ENCODE measurements at regions not wholly inside any gene's neighbourhood (a gene's known extent, or its start where the extent isn't known, plus 50 kb on each side); places are given as distances from the start of the nearest gene placed in this dataset.

DNA sequence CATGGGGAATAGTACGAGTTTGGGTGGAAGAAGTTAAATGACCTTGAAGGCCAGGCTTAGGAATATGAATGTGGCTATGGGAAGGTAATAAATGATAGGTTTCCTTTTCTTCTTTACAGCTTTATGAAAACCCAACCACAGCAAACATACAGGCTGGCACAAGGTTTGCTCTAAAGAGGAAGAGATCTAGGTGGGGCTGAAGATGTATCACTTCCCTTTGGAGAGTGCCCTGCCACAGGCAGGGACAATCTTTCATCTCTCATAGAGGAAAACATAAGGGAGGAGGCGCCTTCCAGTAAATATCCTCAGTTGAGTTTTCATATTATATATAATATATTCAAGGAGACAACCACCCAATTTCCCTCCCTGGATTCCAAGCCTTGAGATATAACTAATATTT lies 72.9 kb upstream of the FRMD6 start:
- H3K79me2 ChIP-seq (ENCODE audit: insufficient read depth) = no peaks in the 10 kb centered on the region
- H3K36me3 ChIP-seq (replicated peaks in 1 of 2; ENCODE audit: control insufficient read depth in 1 of 2, insufficient read depth in 2 of 2, low read length in 1 of 2) = no peaks in the 10 kb centered on the region
- H3K4me3 ChIP-seq (ENCODE audit: low read depth in 2 of 2, low read length in 1 of 2) = no peak overlapping the region
- 85% methylated on average over 2 of the region's 2 CpGs for WGBS (ENCODE audit: low lambda C conversion rate)
- H3K9me2 ChIP-seq = no peaks in the 10 kb centered on the region
- H3F3A ChIP-seq (replicated peaks; ENCODE audit: insufficient read depth) = peaks cover 28% of the 10 kb centered on the region
- CTCF ChIA-PET = no interaction called here
- H2AFZ ChIP-seq (ENCODE audit: low read depth) = no peak overlapping the region
- H3K4me1 ChIP-seq (ENCODE audit: control insufficient read depth in 1 of 2, insufficient read depth in 2 of 2, low read depth in 1 of 2, low read length in 1 of 2) = peaks cover 0 to 7% of the 10 kb centered on the region in 2 experiments; a peak in 3 of 4 replicates
- POLR2A ChIA-PET = no interaction called here
- H3K27me3 ChIP-seq (ENCODE audit: insufficient read depth) = no peaks in the 10 kb centered on the region
- no peak for DNase-seq
- no peaks in the 10 kb centered on the region for H4K20me1 ChIP-seq (ENCODE audit: insufficient read depth)
- H3K9ac ChIP-seq = no peak overlapping the region
- no peak overlapping the region for H3K27ac ChIP-seq (ENCODE audit: low read depth in 2 of 2, low read length in 1 of 2)
- H3K4me2 ChIP-seq = no peak overlapping the region
- TF ChIP-seq, protein P1, sequence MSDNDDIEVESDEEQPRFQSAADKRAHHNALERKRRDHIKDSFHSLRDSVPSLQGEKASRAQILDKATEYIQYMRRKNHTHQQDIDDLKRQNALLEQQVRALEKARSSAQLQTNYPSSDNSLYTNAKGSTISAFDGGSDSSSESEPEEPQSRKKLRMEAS (IDR thresholded peaks at IDR 0.05; ENCODE audit: low read depth) = no peak
- no peak for TF ChIP-seq RAD21 (IDR thresholded peaks at IDR 0.05; ENCODE audit: low read length)
- TF ChIP-seq, protein P2, sequence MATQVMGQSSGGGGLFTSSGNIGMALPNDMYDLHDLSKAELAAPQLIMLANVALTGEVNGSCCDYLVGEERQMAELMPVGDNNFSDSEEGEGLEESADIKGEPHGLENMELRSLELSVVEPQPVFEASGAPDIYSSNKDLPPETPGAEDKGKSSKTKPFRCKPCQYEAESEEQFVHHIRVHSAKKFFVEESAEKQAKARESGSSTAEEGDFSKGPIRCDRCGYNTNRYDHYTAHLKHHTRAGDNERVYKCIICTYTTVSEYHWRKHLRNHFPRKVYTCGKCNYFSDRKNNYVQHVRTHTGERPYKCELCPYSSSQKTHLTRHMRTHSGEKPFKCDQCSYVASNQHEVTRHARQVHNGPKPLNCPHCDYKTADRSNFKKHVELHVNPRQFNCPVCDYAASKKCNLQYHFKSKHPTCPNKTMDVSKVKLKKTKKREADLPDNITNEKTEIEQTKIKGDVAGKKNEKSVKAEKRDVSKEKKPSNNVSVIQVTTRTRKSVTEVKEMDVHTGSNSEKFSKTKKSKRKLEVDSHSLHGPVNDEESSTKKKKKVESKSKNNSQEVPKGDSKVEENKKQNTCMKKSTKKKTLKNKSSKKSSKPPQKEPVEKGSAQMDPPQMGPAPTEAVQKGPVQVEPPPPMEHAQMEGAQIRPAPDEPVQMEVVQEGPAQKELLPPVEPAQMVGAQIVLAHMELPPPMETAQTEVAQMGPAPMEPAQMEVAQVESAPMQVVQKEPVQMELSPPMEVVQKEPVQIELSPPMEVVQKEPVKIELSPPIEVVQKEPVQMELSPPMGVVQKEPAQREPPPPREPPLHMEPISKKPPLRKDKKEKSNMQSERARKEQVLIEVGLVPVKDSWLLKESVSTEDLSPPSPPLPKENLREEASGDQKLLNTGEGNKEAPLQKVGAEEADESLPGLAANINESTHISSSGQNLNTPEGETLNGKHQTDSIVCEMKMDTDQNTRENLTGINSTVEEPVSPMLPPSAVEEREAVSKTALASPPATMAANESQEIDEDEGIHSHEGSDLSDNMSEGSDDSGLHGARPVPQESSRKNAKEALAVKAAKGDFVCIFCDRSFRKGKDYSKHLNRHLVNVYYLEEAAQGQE (IDR thresholded peaks at IDR 0.05; ENCODE audit: low read depth, low read length) = no peak
- no peak for TF ChIP-seq TAF1 (IDR thresholded peaks at IDR 0.05; ENCODE audit: borderline replicate concordance, low read depth, low read length)
- no peak for TF ChIP-seq RFX5 (IDR thresholded peaks at IDR 0.05; ENCODE audit: low read length)
- no peak for TF ChIP-seq MEF2A (IDR thresholded peaks at IDR 0.05; ENCODE audit: borderline replicate concordance, low read depth)
- TF ChIP-seq EP300 (IDR thresholded peaks at IDR 0.05; ENCODE audit: borderline replicate concordance in 1 of 2, low read depth in 1 of 2, low read length in 1 of 2) = no peak
- no peak for TF ChIP-seq RXRA (IDR thresholded peaks at IDR 0.05; ENCODE audit: borderline replicate concordance, low read depth)
- TF ChIP-seq, protein P3, sequence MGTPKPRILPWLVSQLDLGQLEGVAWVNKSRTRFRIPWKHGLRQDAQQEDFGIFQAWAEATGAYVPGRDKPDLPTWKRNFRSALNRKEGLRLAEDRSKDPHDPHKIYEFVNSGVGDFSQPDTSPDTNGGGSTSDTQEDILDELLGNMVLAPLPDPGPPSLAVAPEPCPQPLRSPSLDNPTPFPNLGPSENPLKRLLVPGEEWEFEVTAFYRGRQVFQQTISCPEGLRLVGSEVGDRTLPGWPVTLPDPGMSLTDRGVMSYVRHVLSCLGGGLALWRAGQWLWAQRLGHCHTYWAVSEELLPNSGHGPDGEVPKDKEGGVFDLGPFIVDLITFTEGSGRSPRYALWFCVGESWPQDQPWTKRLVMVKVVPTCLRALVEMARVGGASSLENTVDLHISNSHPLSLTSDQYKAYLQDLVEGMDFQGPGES (IDR thresholded peaks at IDR 0.05; ENCODE audit: low read depth, low read length) = no peak
- TF ChIP-seq MXI1 (IDR thresholded peaks at IDR 0.05; ENCODE audit: low read depth, low read length) = no peak
- TF ChIP-seq TCF12 (IDR thresholded peaks at IDR 0.05) = no peak
- TF ChIP-seq POLR2AphosphoS5 (IDR thresholded peaks at IDR 0.05; ENCODE audit: low read depth, low read length) = no peak
- TF ChIP-seq SMC3 (IDR thresholded peaks at IDR 0.05; ENCODE audit: low read depth, low read length) = no peak
- TF ChIP-seq RCOR1 (IDR thresholded peaks at IDR 0.05; ENCODE audit: low read length) = no peak
- no peak for TF ChIP-seq NFIC (IDR thresholded peaks at IDR 0.05; ENCODE audit: borderline replicate concordance)
- TF ChIP-seq GATA2 (CRISPR knock-in tag; IDR thresholded peaks at IDR 0.05) = no peak
- no peaks in the 10 kb centered on the region for H3K9me3 ChIP-seq

Data from SK-N-SH (cell line).